MM.1S (cell line): ENCODE measurements at regions not wholly inside any gene's neighbourhood (a gene's known extent, or its start where the extent isn't known, plus 50 kb on each side); places are given as distances from the start of the nearest gene placed in this dataset.

Source experiments
- DNase-seq: peaks from one replicate; pipeline ENCODE4 v3.0.0-alpha.2; 2015
- H2AFZ ChIP-seq: fragments of 300-600 bp; sonication (generic); 2 replicates; pipeline ENCODE4 v1.6.0; 2016; ENCODE audit warnings: antibody characterized with exemption, low read length
- H3F3A ChIP-seq: fragments of 300-600 bp; sonication (generic); 2 replicates; pipeline ENCODE4 v1.6.1; 2016; ENCODE audit warnings: mild to moderate bottlenecking, antibody characterized with exemption, low read length, moderate library complexity, mixed read lengths; ENCODE audit not compliant: insufficient read depth
- H3K27ac ChIP-seq: fragments of 300-600 bp; sonication (generic); 2 replicates; pipeline ENCODE4 v1.5.1; 2016; ENCODE audit warnings: mild to moderate bottlenecking, low read length
- H3K27me3 ChIP-seq: fragments of 300-600 bp; sonication (generic); replicated peaks from 2 replicates; pipeline ENCODE4 v1.6.0; 2016; ENCODE audit warnings: low read length; ENCODE audit not compliant: insufficient read depth
- H3K36me3 ChIP-seq: fragments of 300-600 bp; sonication (generic); replicated peaks from 2 replicates; pipeline ENCODE4 v1.6.1; 2016; ENCODE audit warnings: mild to moderate bottlenecking, low read length, mixed read lengths; ENCODE audit not compliant: insufficient read depth
- H3K4me1 ChIP-seq: fragments of 300-600 bp; sonication (generic); 2 replicates; pipeline ENCODE4 v1.6.1; 2016; ENCODE audit warnings: low read length, mixed read lengths
- H3K4me2 ChIP-seq: fragments of 300-600 bp; sonication (generic); 2 replicates; pipeline ENCODE4 v1.6.0; 2016; ENCODE audit warnings: low read depth, low read length
- H3K4me3 ChIP-seq: fragments of 300-600 bp; sonication (generic); 2 replicates; pipeline ENCODE4 v1.5.1; 2016; ENCODE audit warnings: low read length, mixed read lengths
- H3K79me2 ChIP-seq: fragments of 300-600 bp; sonication (generic); 2 replicates; pipeline ENCODE4 v1.6.1; 2016; ENCODE audit warnings: mixed run types, low read length, mixed read lengths
- H3K9ac ChIP-seq: fragments of 300-600 bp; sonication (generic); 2 replicates; pipeline ENCODE4 v1.6.1; 2016; ENCODE audit warnings: low read length, mixed read lengths
- H3K9me2 ChIP-seq: fragments of 300-600 bp; sonication (generic); replicated peaks from 2 replicates; pipeline ENCODE4 v1.6.1; 2016; ENCODE audit warnings: mild to moderate bottlenecking, low read length, mixed read lengths; ENCODE audit not compliant: insufficient read depth
- H3K9me3 ChIP-seq: fragments of 300-600 bp; sonication (generic); replicated peaks from 2 replicates; pipeline ENCODE4 v1.6.1; 2016; ENCODE audit warnings: mild to moderate bottlenecking, low read length, mixed read lengths; ENCODE audit not compliant: insufficient read depth
- H4K20me1 ChIP-seq: fragments of 300-600 bp; sonication (generic); 2 replicates; pipeline ENCODE4 v1.6.1; 2016; ENCODE audit warnings: mild to moderate bottlenecking, low read length, moderate library complexity, mixed read lengths; ENCODE audit not compliant: insufficient read depth
- EZH2 ChIP-seq: fragments of 300-600 bp; sonication (generic); optimal IDR thresholded peaks from 2 replicates; pipeline ENCODE3; 2017; ENCODE audit warnings: low read depth, mild to moderate bottlenecking, antibody characterized with exemption, low read length, mixed read lengths
- EZH2phosphoT487 ChIP-seq: fragments of 300-600 bp; sonication (generic); IDR thresholded peaks from 2 replicates; pipeline ENCODE4 v1.6.1; 2018; ENCODE audit warnings: antibody characterized with exemption, low read length
- TF ChIP-seq, protein P1 (sequence below): fragments of 300-600 bp; sonication (generic); IDR thresholded peaks from 2 replicates; pipeline ENCODE4 v1.5.1; 2016; ENCODE audit warnings: antibody characterized with exemption, low read length, mixed read lengths

DNA sequence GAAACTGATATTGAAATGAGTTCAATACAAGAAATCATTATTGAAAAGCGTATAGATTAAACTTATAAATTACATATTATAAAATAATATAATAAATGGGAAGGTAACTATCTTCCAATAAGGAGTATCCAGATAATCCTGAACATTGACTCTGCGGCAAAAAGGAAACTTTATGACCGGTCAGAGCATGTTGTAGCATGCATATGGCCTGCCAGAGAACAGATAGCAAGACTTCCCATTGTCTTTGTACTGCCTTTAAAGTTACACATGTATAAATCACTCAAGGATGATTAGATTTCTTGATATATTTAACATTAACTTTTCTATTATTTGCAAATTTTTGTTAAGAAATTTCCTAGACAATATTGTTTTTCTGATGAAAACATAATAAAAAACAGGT is 56.2 kb upstream of the ETV1 start:
- no peak overlapping the region for H3K9ac ChIP-seq
- no peak overlapping the region for H3K27ac ChIP-seq
- H3K9me2 ChIP-seq, result no peaks in the 10 kb centered on the region
- no peak overlapping the region for H3K4me3 ChIP-seq
- no peaks in the 10 kb centered on the region for H3K4me1 ChIP-seq
- H3K27me3 ChIP-seq, result no peaks in the 10 kb centered on the region
- no peaks in the 10 kb centered on the region for H3K9me3 ChIP-seq
- no peaks in the 10 kb centered on the region for H3K79me2 ChIP-seq
- no peaks in the 10 kb centered on the region for H3K36me3 ChIP-seq
- H2AFZ ChIP-seq, result no peak overlapping the region
- H3F3A ChIP-seq, result no peaks in the 10 kb centered on the region
- H4K20me1 ChIP-seq, result no peaks in the 10 kb centered on the region
- TF ChIP-seq, protein P1, sequence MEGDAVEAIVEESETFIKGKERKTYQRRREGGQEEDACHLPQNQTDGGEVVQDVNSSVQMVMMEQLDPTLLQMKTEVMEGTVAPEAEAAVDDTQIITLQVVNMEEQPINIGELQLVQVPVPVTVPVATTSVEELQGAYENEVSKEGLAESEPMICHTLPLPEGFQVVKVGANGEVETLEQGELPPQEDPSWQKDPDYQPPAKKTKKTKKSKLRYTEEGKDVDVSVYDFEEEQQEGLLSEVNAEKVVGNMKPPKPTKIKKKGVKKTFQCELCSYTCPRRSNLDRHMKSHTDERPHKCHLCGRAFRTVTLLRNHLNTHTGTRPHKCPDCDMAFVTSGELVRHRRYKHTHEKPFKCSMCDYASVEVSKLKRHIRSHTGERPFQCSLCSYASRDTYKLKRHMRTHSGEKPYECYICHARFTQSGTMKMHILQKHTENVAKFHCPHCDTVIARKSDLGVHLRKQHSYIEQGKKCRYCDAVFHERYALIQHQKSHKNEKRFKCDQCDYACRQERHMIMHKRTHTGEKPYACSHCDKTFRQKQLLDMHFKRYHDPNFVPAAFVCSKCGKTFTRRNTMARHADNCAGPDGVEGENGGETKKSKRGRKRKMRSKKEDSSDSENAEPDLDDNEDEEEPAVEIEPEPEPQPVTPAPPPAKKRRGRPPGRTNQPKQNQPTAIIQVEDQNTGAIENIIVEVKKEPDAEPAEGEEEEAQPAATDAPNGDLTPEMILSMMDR, result no peak
- TF ChIP-seq EZH2phosphoT487 (no peak), EZH2 (no peak)
- H3K4me2 ChIP-seq, result no peak overlapping the region
- no peak for DNase-seq

- no peak for DNase-seq
- H3K27ac ChIP-seq, result no peak overlapping the region
- H3K9me2 ChIP-seq, result peaks cover 4% of the 10 kb centered on the region; the same call in 1 of the 2 replicates
- no peaks in the 10 kb centered on the region for H4K20me1 ChIP-seq
- H3K79me2 ChIP-seq, result no peaks in the 10 kb centered on the region
- H3F3A ChIP-seq, result no peaks in the 10 kb centered on the region
- H3K4me3 ChIP-seq, result no peak overlapping the region
- no peak overlapping the region for H3K9ac ChIP-seq
- no peak overlapping the region for H2AFZ ChIP-seq
- no peaks in the 10 kb centered on the region for H3K36me3 ChIP-seq
- no peaks in the 10 kb centered on the region for H3K4me1 ChIP-seq
- H3K9me3 ChIP-seq, result no peaks in the 10 kb centered on the region
- TF ChIP-seq, protein P1, result no peak
- H3K27me3 ChIP-seq, result no peaks in the 10 kb centered on the region
- H3K4me2 ChIP-seq, result no peak overlapping the region
These were observed 51.1 kb upstream of the ETV1 start for GRCh38 chr7:14040528-14040927.
